ENCODE measurements at regions not wholly inside any gene's neighbourhood (a gene's known extent, or its start where the extent isn't known, plus 50 kb on each side); places are given as distances from the start of the nearest gene placed in this dataset.

DNA sequence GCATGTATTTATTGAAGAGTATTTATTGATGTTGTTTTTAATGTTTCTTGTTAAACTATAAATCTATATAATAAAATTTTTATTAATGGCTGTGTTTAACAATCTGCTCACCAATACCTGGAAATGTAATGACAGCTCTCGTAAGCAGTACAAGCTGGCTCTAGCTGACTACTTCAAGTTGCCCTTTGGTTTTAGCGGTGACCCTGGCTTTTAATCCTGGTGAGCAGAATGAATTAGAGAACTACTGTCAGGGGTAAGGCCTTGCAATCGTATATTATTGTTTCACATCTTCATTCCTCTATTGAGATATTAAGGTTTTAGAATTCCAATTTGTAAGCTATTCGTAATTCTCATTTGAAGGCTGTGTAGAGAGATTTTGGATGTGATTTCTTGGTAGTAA, 372.2 kb downstream of the METTL15 start:
- TF ChIP-seq, protein P1, sequence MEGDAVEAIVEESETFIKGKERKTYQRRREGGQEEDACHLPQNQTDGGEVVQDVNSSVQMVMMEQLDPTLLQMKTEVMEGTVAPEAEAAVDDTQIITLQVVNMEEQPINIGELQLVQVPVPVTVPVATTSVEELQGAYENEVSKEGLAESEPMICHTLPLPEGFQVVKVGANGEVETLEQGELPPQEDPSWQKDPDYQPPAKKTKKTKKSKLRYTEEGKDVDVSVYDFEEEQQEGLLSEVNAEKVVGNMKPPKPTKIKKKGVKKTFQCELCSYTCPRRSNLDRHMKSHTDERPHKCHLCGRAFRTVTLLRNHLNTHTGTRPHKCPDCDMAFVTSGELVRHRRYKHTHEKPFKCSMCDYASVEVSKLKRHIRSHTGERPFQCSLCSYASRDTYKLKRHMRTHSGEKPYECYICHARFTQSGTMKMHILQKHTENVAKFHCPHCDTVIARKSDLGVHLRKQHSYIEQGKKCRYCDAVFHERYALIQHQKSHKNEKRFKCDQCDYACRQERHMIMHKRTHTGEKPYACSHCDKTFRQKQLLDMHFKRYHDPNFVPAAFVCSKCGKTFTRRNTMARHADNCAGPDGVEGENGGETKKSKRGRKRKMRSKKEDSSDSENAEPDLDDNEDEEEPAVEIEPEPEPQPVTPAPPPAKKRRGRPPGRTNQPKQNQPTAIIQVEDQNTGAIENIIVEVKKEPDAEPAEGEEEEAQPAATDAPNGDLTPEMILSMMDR (IDR thresholded peaks at IDR 0.05), result no peak
- TF ChIP-seq POLR2AphosphoS5 (IDR thresholded peaks at IDR 0.05; ENCODE audit: low read depth, low read length), result no peak
- TF ChIP-seq, protein P2, sequence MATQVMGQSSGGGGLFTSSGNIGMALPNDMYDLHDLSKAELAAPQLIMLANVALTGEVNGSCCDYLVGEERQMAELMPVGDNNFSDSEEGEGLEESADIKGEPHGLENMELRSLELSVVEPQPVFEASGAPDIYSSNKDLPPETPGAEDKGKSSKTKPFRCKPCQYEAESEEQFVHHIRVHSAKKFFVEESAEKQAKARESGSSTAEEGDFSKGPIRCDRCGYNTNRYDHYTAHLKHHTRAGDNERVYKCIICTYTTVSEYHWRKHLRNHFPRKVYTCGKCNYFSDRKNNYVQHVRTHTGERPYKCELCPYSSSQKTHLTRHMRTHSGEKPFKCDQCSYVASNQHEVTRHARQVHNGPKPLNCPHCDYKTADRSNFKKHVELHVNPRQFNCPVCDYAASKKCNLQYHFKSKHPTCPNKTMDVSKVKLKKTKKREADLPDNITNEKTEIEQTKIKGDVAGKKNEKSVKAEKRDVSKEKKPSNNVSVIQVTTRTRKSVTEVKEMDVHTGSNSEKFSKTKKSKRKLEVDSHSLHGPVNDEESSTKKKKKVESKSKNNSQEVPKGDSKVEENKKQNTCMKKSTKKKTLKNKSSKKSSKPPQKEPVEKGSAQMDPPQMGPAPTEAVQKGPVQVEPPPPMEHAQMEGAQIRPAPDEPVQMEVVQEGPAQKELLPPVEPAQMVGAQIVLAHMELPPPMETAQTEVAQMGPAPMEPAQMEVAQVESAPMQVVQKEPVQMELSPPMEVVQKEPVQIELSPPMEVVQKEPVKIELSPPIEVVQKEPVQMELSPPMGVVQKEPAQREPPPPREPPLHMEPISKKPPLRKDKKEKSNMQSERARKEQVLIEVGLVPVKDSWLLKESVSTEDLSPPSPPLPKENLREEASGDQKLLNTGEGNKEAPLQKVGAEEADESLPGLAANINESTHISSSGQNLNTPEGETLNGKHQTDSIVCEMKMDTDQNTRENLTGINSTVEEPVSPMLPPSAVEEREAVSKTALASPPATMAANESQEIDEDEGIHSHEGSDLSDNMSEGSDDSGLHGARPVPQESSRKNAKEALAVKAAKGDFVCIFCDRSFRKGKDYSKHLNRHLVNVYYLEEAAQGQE (IDR thresholded peaks at IDR 0.05; ENCODE audit: insufficient read depth in 1 of 2, low read depth in 2 of 2, low read length in 1 of 2), result no peak
- TF ChIP-seq SIN3A (IDR thresholded peaks at IDR 0.05; ENCODE audit: borderline replicate concordance, insufficient read depth, low read depth, low read length), result no peak
